CD14-positive monocyte (primary cell): ENCODE measurements at regions not wholly inside any gene's neighbourhood (a gene's known extent, or its start where the extent isn't known, plus 50 kb on each side); places are given as distances from the start of the nearest gene placed in this dataset.

Experiments
- DNase-seq, 3 donors: peaks; one replicate each; pipeline ENCODE4 v3.0.0-alpha.2; 2011 to 2022
- H2AFZ ChIP-seq: 2 replicates; pipeline ENCODE4 v1.6.0; 2012; ENCODE audit warnings: mild to moderate bottlenecking, low read depth, low read length, inconsistent platforms; ENCODE audit not compliant: insufficient read depth, poor library complexity, severe bottlenecking
- H3K27ac ChIP-seq, 2 donors: 1 replicate in 1 of 2; 2 replicates in 1 of 2; pipeline ENCODE4 v1.5.1; 2012 to 2013; ENCODE audit warnings: low read length in 2 of 2, control low read depth in 1 of 2, inconsistent platforms in 1 of 2, low read depth in 1 of 2, mild to moderate bottlenecking in 1 of 2
- H3K27me3 ChIP-seq, 2 donors: one replicate each; pipeline versions ENCODE4 v1.6.0 to v1.6.1; 2011 to 2013; ENCODE audit warnings: low read length in 2 of 2; ENCODE audit not compliant: control insufficient read depth in 2 of 2, insufficient read depth in 2 of 2
- H3K36me3 ChIP-seq, 2 donors: replicated peaks in 1 of 2; 1 replicate in 1 of 2; 2 replicates in 1 of 2; pipeline versions ENCODE4 v1.5.1 to v1.6.1; 2012 to 2013; ENCODE audit warnings: low read length in 2 of 2, control low read depth in 1 of 2, inconsistent platforms in 1 of 2, mild to moderate bottlenecking in 1 of 2; ENCODE audit not compliant: insufficient read depth in 2 of 2, control insufficient read depth in 1 of 2
- H3K4me1 ChIP-seq, 2 donors: 1 replicate in 1 of 2; 2 replicates in 1 of 2; pipeline versions ENCODE4 v1.5.1 to v1.6.1; 2012 to 2013; ENCODE audit warnings: low read length in 2 of 2, control low read depth in 1 of 2, inconsistent platforms in 1 of 2, mild to moderate bottlenecking in 1 of 2, moderate library complexity in 1 of 2; ENCODE audit not compliant: insufficient read depth in 2 of 2, control insufficient read depth in 1 of 2
- H3K4me2 ChIP-seq: replicated peaks from 2 replicates; pipeline ENCODE3; 2012; ENCODE audit warnings: low read length, moderate library complexity, mild to moderate bottlenecking; ENCODE audit not compliant: poor library complexity, severe bottlenecking; ENCODE audit errors: extremely low read depth
- H3K4me3 ChIP-seq, 3 experiments: fragments of 200-600 bp in 1 of 3; sonication (generic) in 1 of 3; replicated peaks in 1 of 3; 1 replicate in 2 of 3; 2 replicates in 1 of 3; pipeline ENCODE4 v1.5.1; 2011 to 2013; ENCODE audit warnings: low read length in 3 of 3, mild to moderate bottlenecking in 3 of 3, control low read depth in 2 of 3, low read depth in 2 of 3, inconsistent platforms in 1 of 3, moderate library complexity in 1 of 3
- H3K79me2 ChIP-seq: 2 replicates; pipeline ENCODE4 v1.6.0; 2012; ENCODE audit warnings: mild to moderate bottlenecking, control low read depth, inconsistent platforms, low read length, moderate library complexity; ENCODE audit not compliant: insufficient read depth
- H3K9ac ChIP-seq: 2 replicates; pipeline ENCODE4 v1.6.0; 2017; ENCODE audit warnings: low read length, mild to moderate bottlenecking; ENCODE audit not compliant: insufficient read depth, poor library complexity, severe bottlenecking
- H3K9me3 ChIP-seq, 2 donors: replicated peaks in 1 of 2; 1 replicate in 1 of 2; 2 replicates in 1 of 2; pipeline versions ENCODE4 v1.5.1 to v1.6.1; 2012 to 2013; ENCODE audit warnings: low read length in 2 of 2, control low read depth in 1 of 2; ENCODE audit not compliant: control insufficient read depth in 1 of 2, insufficient read depth in 1 of 2
- H4K20me1 ChIP-seq: 2 replicates; pipeline ENCODE4 v1.6.0; 2012; ENCODE audit warnings: mild to moderate bottlenecking, low read length, control low read depth, moderate library complexity; ENCODE audit not compliant: insufficient read depth
- H3K27ac Mint-ChIP-seq, 7 donors: one replicate each; pipeline ENCODE4 v1.8.0; 2020; ENCODE audit warnings: mild to moderate bottlenecking in 7 of 7, mixed read lengths in 7 of 7, moderate library complexity in 6 of 7, inconsistent platforms in 2 of 7
- H3K27me3 Mint-ChIP-seq, 3 donors: one replicate each; pipeline ENCODE4 v1.8.0; 2021 to 2022; ENCODE audit warnings: low read depth in 3 of 3, mild to moderate bottlenecking in 3 of 3, mixed read lengths in 3 of 3, moderate library complexity in 3 of 3, inconsistent platforms in 1 of 3
- H3K36me3 Mint-ChIP-seq, 2 donors: one replicate each; pipeline ENCODE4 v1.8.0; 2020; ENCODE audit warnings: mixed read lengths in 2 of 2, inconsistent platforms in 1 of 2, mild to moderate bottlenecking in 1 of 2
- H3K4me1 Mint-ChIP-seq: one replicate; pipeline ENCODE4 v1.8.0; 2020; ENCODE audit warnings: mild to moderate bottlenecking, mixed read lengths
- H3K4me3 Mint-ChIP-seq, 2 donors: one replicate each; pipeline ENCODE4 v1.8.0; 2020; ENCODE audit warnings: mild to moderate bottlenecking in 2 of 2, mixed read lengths in 2 of 2, moderate library complexity in 1 of 2
- H3K9me3 Mint-ChIP-seq, 7 donors: one replicate each; pipeline ENCODE4 v1.8.0; 2020 to 2022; ENCODE audit warnings: mixed read lengths in 7 of 7, mild to moderate bottlenecking in 6 of 7, moderate library complexity in 6 of 7, inconsistent platforms in 2 of 7
- CTCF ChIP-seq: fragments of 200-600 bp; IDR thresholded peaks from one replicate; pipeline ENCODE4 v1.8.0; 2022; ENCODE audit warnings: antibody characterized with exemption, mild to moderate bottlenecking
- WGBS: methylation state at CpG from one replicate; pipeline ENCODE4 v1.1.5; 2013; ENCODE audit warnings: missing lambda C conversion rate; ENCODE audit not compliant: insufficient coverage; 5-methylcytosine and 5-hydroxymethylcytosine counted together
- intact Hi-C, 2 donors: fragments of 100-400 bp; cut with micrococcal nuclease; formaldehyde crosslinking; loops; one replicate each; pipeline versions ENCODE4 v1.15.0 to v1.15.1; 2023

GRCh38 chr1:177739780-177740179 lies 230.1 kb downstream of the SEC16B start:
- no peak overlapping the region for H3K4me3 Mint-ChIP-seq
- no peaks in the 10 kb centered on the region for H3K4me1 ChIP-seq
- no peak overlapping the region for H3K4me3 ChIP-seq
- H3K9me3 Mint-ChIP-seq: peaks cover 0 to 1% (median 0%) of the 10 kb centered on the region in 7 donors
- intact Hi-C loops: no loop called here
- H3K27me3 Mint-ChIP-seq: no peaks in the 10 kb centered on the region
- no peaks in the 10 kb centered on the region for H3K79me2 ChIP-seq
- no peak for DNase-seq
- H3K36me3 ChIP-seq: no peaks in the 10 kb centered on the region
- H3K27me3 ChIP-seq: no peaks in the 10 kb centered on the region
- no peak overlapping the region for H3K9ac ChIP-seq
- no peaks in the 10 kb centered on the region for H3K9me3 ChIP-seq
- no peaks in the 10 kb centered on the region for H3K36me3 Mint-ChIP-seq
- H4K20me1 ChIP-seq: no peaks in the 10 kb centered on the region
- no peak overlapping the region for H3K27ac ChIP-seq
- H3K4me2 ChIP-seq: no peak overlapping the region
- TF ChIP-seq CTCF: no peak
- H2AFZ ChIP-seq: no peak overlapping the region
- no peaks in the 10 kb centered on the region for H3K4me1 Mint-ChIP-seq
- WGBS: 85% methylated on average over 2 of the region's 2 CpGs
- H3K27ac Mint-ChIP-seq: no peak overlapping the region

- no peak for TF ChIP-seq CTCF
- Histone ChIP-seq H4K20me1 (no peaks in the 10 kb centered on the region), H3K4me1 (no peaks in the 10 kb centered on the region), H3K79me2 (no peaks in the 10 kb centered on the region), H2AFZ (no peak overlapping the region), H3K27me3 (no peaks in the 10 kb centered on the region), H3K27ac (no peak overlapping the region), H3K9me3 (no peaks in the 10 kb centered on the region), H3K36me3 (no peaks in the 10 kb centered on the region), H3K4me2 (no peak overlapping the region), H3K9ac (no peak overlapping the region), H3K4me3 (no peak overlapping the region)
- Mint-ChIP-seq H3K9me3 (peaks cover 0 to 6% (median 2%) of the 10 kb centered on the region in 7 donors), H3K4me3 (no peak overlapping the region), H3K27ac (no peak overlapping the region), H3K4me1 (no peaks in the 10 kb centered on the region), H3K27me3 (no peaks in the 10 kb centered on the region), H3K36me3 (no peaks in the 10 kb centered on the region)
- WGBS: no CpG with 5 or more reads among the region's 2 CpGs
- no peak for DNase-seq
- intact Hi-C loops: no loop called here
Measured at GRCh38 chr1:177737456-177737855, 232.4 kb downstream of the SEC16B start.
